Trophoblast cell (in vitro differentiated cells and primary cell): ENCODE measurements at regions not wholly inside any gene's neighbourhood (a gene's known extent, or its start where the extent isn't known, plus 50 kb on each side); places are given as distances from the start of the nearest gene placed in this dataset.
A peak's percentile ranks its signal among the peaks of the same experiment; 100 is the strongest.

Experiments
- DNase-seq, 2 donors: peaks; one replicate each; pipeline ENCODE4 v3.0.0-alpha.2; 2016
- H2AFZ ChIP-seq: 2 replicates; pipeline ENCODE4 v1.6.1; 2013; ENCODE audit warnings: low read length, moderate library complexity, mild to moderate bottlenecking; ENCODE audit not compliant: insufficient read depth, poor library complexity
- H2AK5ac ChIP-seq: 2 replicates; pipeline ENCODE4 v1.6.1; 2013; ENCODE audit warnings: mild to moderate bottlenecking, low read length
- H2BK120ac ChIP-seq: 2 replicates; pipeline ENCODE4 v1.6.1; 2013; ENCODE audit warnings: low read length, mild to moderate bottlenecking, moderate library complexity; ENCODE audit not compliant: insufficient read depth, poor library complexity
- H2BK12ac ChIP-seq: 2 replicates; pipeline ENCODE4 v1.6.1; 2013; ENCODE audit warnings: mild to moderate bottlenecking, low read length, moderate library complexity
- H2BK5ac ChIP-seq: 2 replicates; pipeline ENCODE4 v1.6.1; 2013; ENCODE audit warnings: low read length, low read depth, moderate library complexity, mild to moderate bottlenecking; ENCODE audit not compliant: poor library complexity
- H3K14ac ChIP-seq: 2 replicates; pipeline ENCODE4 v1.6.1; 2013; ENCODE audit warnings: mild to moderate bottlenecking, low read length
- H3K18ac ChIP-seq: 2 replicates; pipeline ENCODE4 v1.6.1; 2013; ENCODE audit warnings: mild to moderate bottlenecking, low read length
- H3K23ac ChIP-seq: 2 replicates; pipeline ENCODE4 v1.6.1; 2013; ENCODE audit warnings: low read length
- H3K27ac ChIP-seq: 2 replicates; pipeline ENCODE4 v1.5.1; 2013; ENCODE audit warnings: low read depth, mild to moderate bottlenecking, inconsistent platforms, low read length, moderate library complexity
- H3K27me3 ChIP-seq: 2 replicates; pipeline ENCODE4 v1.6.1; 2013; ENCODE audit warnings: inconsistent platforms, mild to moderate bottlenecking, low read length, moderate library complexity; ENCODE audit not compliant: insufficient read depth
- H3K36me3 ChIP-seq, 2 experiments: 1 replicate in 1 of 2; 2 replicates in 1 of 2; pipeline ENCODE4 v1.6.1; 2013; ENCODE audit warnings: low read length in 2 of 2, mild to moderate bottlenecking in 2 of 2, moderate library complexity in 1 of 2; ENCODE audit not compliant: insufficient read depth in 2 of 2, control insufficient read depth in 1 of 2
- H3K4ac ChIP-seq: 2 replicates; pipeline ENCODE4 v1.6.1; 2013; ENCODE audit warnings: low read depth, mild to moderate bottlenecking, low read length, moderate library complexity
- H3K4me1 ChIP-seq, 2 experiments: 1 replicate in 1 of 2; 2 replicates in 1 of 2; pipeline ENCODE4 v1.6.1; 2013; ENCODE audit warnings: low read length in 2 of 2, mild to moderate bottlenecking in 2 of 2, moderate library complexity in 1 of 2; ENCODE audit not compliant: insufficient read depth in 2 of 2, control insufficient read depth in 1 of 2
- H3K4me2 ChIP-seq: 2 replicates; pipeline ENCODE4 v1.6.1; 2013; ENCODE audit warnings: inconsistent platforms, mild to moderate bottlenecking, low read length, moderate library complexity
- H3K4me3 ChIP-seq: 2 replicates; pipeline ENCODE4 v1.5.1; 2013; ENCODE audit warnings: mild to moderate bottlenecking, low read depth, low read length, inconsistent platforms
- H3K79me1 ChIP-seq: one replicate; pipeline ENCODE4 v1.6.1; 2013; ENCODE audit warnings: low read length
- H3K79me2 ChIP-seq: 2 replicates; pipeline ENCODE4 v1.6.1; 2013; ENCODE audit warnings: low read length, mild to moderate bottlenecking; ENCODE audit not compliant: control insufficient read depth, insufficient read depth, poor library complexity
- H3K9ac ChIP-seq: 2 replicates; pipeline ENCODE4 v1.6.1; 2013; ENCODE audit warnings: mild to moderate bottlenecking, low read length
- H3K9me3 ChIP-seq: 2 replicates; pipeline ENCODE4 v1.6.1; 2013; ENCODE audit warnings: low read depth, mild to moderate bottlenecking, control low read depth, inconsistent platforms, low read length; ENCODE audit not compliant: insufficient read depth
- H4K12ac ChIP-seq: 2 replicates; pipeline ENCODE4 v1.6.1; 2013; ENCODE audit warnings: low read depth, mild to moderate bottlenecking, low read length, moderate library complexity
- H4K8ac ChIP-seq: 2 replicates; pipeline ENCODE4 v1.6.1; 2013; ENCODE audit warnings: low read depth, mild to moderate bottlenecking, low read length, moderate library complexity
- H4K91ac ChIP-seq: one replicate; pipeline ENCODE4 v1.6.1; 2013; ENCODE audit warnings: low read depth, mild to moderate bottlenecking, low read length, moderate library complexity
- WGBS: extraction: QIAGEN DNeasy Blood & Tissue Kit; methylation state at CpG from one replicate; pipeline ENCODE4 v1.1.7; 2013; ENCODE audit warnings: missing lambda C conversion rate; ENCODE audit not compliant: insufficient read length, insufficient coverage; ENCODE audit errors: extremely low coverage; 5-methylcytosine and 5-hydroxymethylcytosine counted together

- H4K91ac ChIP-seq, result no peak overlapping the region
- no peak overlapping the region for H3K4me3 ChIP-seq
- DNase-seq, result peak in 1 of 2 donors; percentile 19
- H3K27ac ChIP-seq, result no peak overlapping the region
- no peak overlapping the region for H4K12ac ChIP-seq
- H2BK12ac ChIP-seq, result no peak overlapping the region
- no peak overlapping the region for H3K9ac ChIP-seq
- H3K18ac ChIP-seq, result no peak overlapping the region
- H3K14ac ChIP-seq, result no peak overlapping the region
- H3K79me1 ChIP-seq, result no peaks in the 10 kb centered on the region
- H3K4me1 ChIP-seq, result no peaks in the 10 kb centered on the region
- WGBS, result no CpG with 5 or more reads among the region's 4 CpGs
- no peak overlapping the region for H2BK120ac ChIP-seq
- H3K23ac ChIP-seq, result no peak overlapping the region
- H3K4ac ChIP-seq, result no peak overlapping the region
- H3K27me3 ChIP-seq, result no peaks in the 10 kb centered on the region
- no peaks in the 10 kb centered on the region for H3K79me2 ChIP-seq
- H3K9me3 ChIP-seq, result no peaks in the 10 kb centered on the region
- H3K36me3 ChIP-seq, result no peaks in the 10 kb centered on the region
- H2AFZ ChIP-seq, result no peak overlapping the region
- H2AK5ac ChIP-seq, result no peak overlapping the region
- H4K8ac ChIP-seq, result no peak overlapping the region
- no peak overlapping the region for H2BK5ac ChIP-seq
- no peak overlapping the region for H3K4me2 ChIP-seq
Observed at GRCh38 chr21:26684889-26685288, 111.8 kb upstream of the CYYR1 start.

GRCh38 chr21:26683996-26684395 lies 110.9 kb upstream of the CYYR1 start:
- Histone ChIP-seq H3K14ac (no peak overlapping the region), H3K23ac (no peak overlapping the region), H3K9me3 (no peaks in the 10 kb centered on the region), H2AK5ac (no peak overlapping the region), H4K91ac (no peak overlapping the region), H4K12ac (no peak overlapping the region), H3K36me3 (no peaks in the 10 kb centered on the region), H2BK12ac (no peak overlapping the region), H3K4me2 (no peak overlapping the region), H2BK5ac (no peak overlapping the region), H2AFZ (no peak overlapping the region), H3K27me3 (no peaks in the 10 kb centered on the region), H3K27ac (no peak overlapping the region), H3K9ac (no peak overlapping the region), H2BK120ac (no peak overlapping the region), H3K4me3 (no peak overlapping the region), H3K79me1 (no peaks in the 10 kb centered on the region), H3K18ac (no peak overlapping the region), H3K79me2 (no peaks in the 10 kb centered on the region), H4K8ac (no peak overlapping the region), H3K4me1 (no peaks in the 10 kb centered on the region), H3K4ac (no peak overlapping the region)
- no CpG with 5 or more reads among the region's 2 CpGs for WGBS
- DNase-seq, result no peak

GRCh38 chr21:26679284-26679683 lies 106.2 kb upstream of the CYYR1 start:
- no peak overlapping the region for H3K18ac ChIP-seq
- no peak overlapping the region for H4K12ac ChIP-seq
- no peak overlapping the region for H3K4me3 ChIP-seq
- H3K4me2 ChIP-seq, result no peak overlapping the region
- no peak overlapping the region for H3K23ac ChIP-seq
- no peak overlapping the region for H3K27ac ChIP-seq
- H3K79me1 ChIP-seq, result no peaks in the 10 kb centered on the region
- peak in 1 of 2 donors; percentile 4 for DNase-seq
- no peak overlapping the region for H4K91ac ChIP-seq
- no peak overlapping the region for H3K14ac ChIP-seq
- H2BK5ac ChIP-seq, result no peak overlapping the region
- H3K4ac ChIP-seq, result no peak overlapping the region
- H2AK5ac ChIP-seq, result no peak overlapping the region
- no peak overlapping the region for H4K8ac ChIP-seq
- H3K79me2 ChIP-seq, result no peaks in the 10 kb centered on the region
- H3K9me3 ChIP-seq, result peaks cover under 1% of the 10 kb centered on the region
- H2AFZ ChIP-seq, result no peak overlapping the region
- no CpG with 5 or more reads among the region's 3 CpGs for WGBS
- H2BK12ac ChIP-seq, result no peak overlapping the region
- no peaks in the 10 kb centered on the region for H3K36me3 ChIP-seq
- no peaks in the 10 kb centered on the region for H3K27me3 ChIP-seq
- H3K9ac ChIP-seq, result no peak overlapping the region
- no peak overlapping the region for H2BK120ac ChIP-seq
- no peaks in the 10 kb centered on the region for H3K4me1 ChIP-seq

GRCh38 chr21:26674323-26674722 lies 101.2 kb upstream of the CYYR1 start:
- no peak overlapping the region for H2AK5ac ChIP-seq
- no peak overlapping the region for H4K12ac ChIP-seq
- no peak overlapping the region for H2BK5ac ChIP-seq
- H3K9me3 ChIP-seq, result peaks cover 2% of the 10 kb centered on the region
- H3K36me3 ChIP-seq, result no peaks in the 10 kb centered on the region
- no peak overlapping the region for H3K27ac ChIP-seq
- no peak overlapping the region for H2BK120ac ChIP-seq
- no peak overlapping the region for H2BK12ac ChIP-seq
- H3K27me3 ChIP-seq, result no peaks in the 10 kb centered on the region
- no peak overlapping the region for H4K91ac ChIP-seq
- no peaks in the 10 kb centered on the region for H3K79me1 ChIP-seq
- no peak for DNase-seq
- no peak overlapping the region for H4K8ac ChIP-seq
- H3K23ac ChIP-seq, result no peak overlapping the region
- H3K4ac ChIP-seq, result no peak overlapping the region
- H2AFZ ChIP-seq, result no peak overlapping the region
- H3K4me3 ChIP-seq, result no peak overlapping the region
- no peak overlapping the region for H3K9ac ChIP-seq
- H3K4me2 ChIP-seq, result no peak overlapping the region
- H3K4me1 ChIP-seq, result no peaks in the 10 kb centered on the region
- no peak overlapping the region for H3K18ac ChIP-seq
- WGBS, result no CpG with 5 or more reads among the region's 5 CpGs
- no peak overlapping the region for H3K14ac ChIP-seq
- no peaks in the 10 kb centered on the region for H3K79me2 ChIP-seq
